Gastroesophageal sphincter (tissue), 3 donors: ENCODE measurements at regions not wholly inside any gene's neighbourhood (a gene's known extent, or its start where the extent isn't known, plus 50 kb on each side); places are given as distances from the start of the nearest gene placed in this dataset.

Experiments
- CTCF ChIP-seq, 4 experiments: fragments of 200-600 bp in 2 of 4; fragments of 450-650 bp in 2 of 4; sonication (generic) in 1 of 4; IDR thresholded peaks; one replicate each; pipeline ENCODE4 v1.5.1; 2017 to 2019; ENCODE audit warnings: antibody characterized with exemption in 4 of 4, mild to moderate bottlenecking in 2 of 4, moderate library complexity in 2 of 4
- EP300 ChIP-seq: sonication (generic); formaldehyde crosslinking; IDR thresholded peaks from one replicate; pipeline ENCODE4 v1.6.1; 2017; ENCODE audit warnings: antibody characterized with exemption, mild to moderate bottlenecking
- POLR2AphosphoS5 ChIP-seq: sonication (generic); formaldehyde crosslinking; IDR thresholded peaks from one replicate; pipeline ENCODE4 v1.6.1; 2017; ENCODE audit warnings: antibody characterized with exemption

- TF ChIP-seq CTCF (IDR thresholded peaks at IDR 0.05) (no peak), EP300 (no peak), POLR2AphosphoS5 (no peak)
Measured at GRCh38 chr12:104856531-104856930, 101.6 kb downstream of the SLC41A2 start.
